NT2/D1 (cell line): ENCODE measurements at regions not wholly inside any gene's neighbourhood (a gene's known extent, or its start where the extent isn't known, plus 50 kb on each side); places are given as distances from the start of the nearest gene placed in this dataset.

Source experiments
- SUZ12 ChIP-seq: IDR thresholded peaks from 2 replicates; pipeline ENCODE4 v1.6.1; 2011; ENCODE audit not compliant: insufficient read length, insufficient read depth; ENCODE audit errors: extremely low read depth
- ZNF274 ChIP-seq: IDR thresholded peaks from 2 replicates; pipeline ENCODE4 v1.6.1; 2011; ENCODE audit warnings: mild to moderate bottlenecking, low read depth, low read length

GRCh38 chr10:117647306-117647705 is 104.8 kb downstream of the EMX2 start:
- TF ChIP-seq SUZ12 (no peak), ZNF274 (no peak)
